Panc1 (cell line): ENCODE measurements at regions not wholly inside any gene's neighbourhood (a gene's known extent, or its start where the extent isn't known, plus 50 kb on each side); places are given as distances from the start of the nearest gene placed in this dataset.

ENCODE experiments used
- ATAC-seq: fragments of 200-7000 bp; cut with Tn5 transposase; 2 replicates; pipeline ENCODE4 v1.9.1; 2020; ENCODE audit warnings: mild to moderate bottlenecking, moderate library complexity
- BruUV-seq: library from RNA; stranded (reverse); fragments of 400-500 nt; replicated peaks from 2 replicates; lab custom pipeline; 2021; lab: Mats Ljungman, UMichigan
- CTCF ChIA-PET: fragments of 300-600 bp; sonication (Branson Sonifier 250); formaldehyde crosslinking; loops from one replicate; lab custom pipeline; 2022; ENCODE audit warnings: antibody characterized with exemption; lab: Charles Lee
- POLR2A ChIA-PET: fragments of 300-600 bp; sonication (Branson Sonifier 250); formaldehyde crosslinking; loops from one replicate; lab custom pipeline; 2022; ENCODE audit warnings: antibody characterized with exemption; lab: Charles Lee
- DNase-seq: peaks from one replicate; pipeline ENCODE4 v3.0.0-alpha.2; 2010; ENCODE audit warnings: low read depth, low spot score
- H3K27ac ChIP-seq: 2 replicates; pipeline ENCODE4 v1.5.1; 2011; ENCODE audit warnings: mild to moderate bottlenecking, low read length, inconsistent platforms
- H3K27me3 ChIP-seq: fragments of 200-500 bp; sonication (Bioruptor generic); 2 replicates; pipeline ENCODE4 v1.6.0; 2014; ENCODE audit warnings: low read length, inconsistent platforms; ENCODE audit not compliant: control insufficient read depth, insufficient read depth
- H3K36me3 ChIP-seq: fragments of 200-500 bp; sonication (Bioruptor generic); 2 replicates; pipeline ENCODE4 v1.5.1; 2014; ENCODE audit warnings: inconsistent platforms, mild to moderate bottlenecking, low read length, moderate library complexity; ENCODE audit not compliant: control insufficient read depth, insufficient read depth
- H3K4me1 ChIP-seq: 2 replicates; pipeline ENCODE4 v1.5.1; 2011; ENCODE audit warnings: inconsistent platforms, mild to moderate bottlenecking, low read length, moderate library complexity; ENCODE audit not compliant: control insufficient read depth, insufficient read depth
- H3K4me3 ChIP-seq, 2 experiments: 2 replicates each; pipeline ENCODE4 v1.5.1; 2011 to 2012; ENCODE audit warnings: low read depth in 2 of 2, low read length in 2 of 2, mild to moderate bottlenecking in 2 of 2, inconsistent platforms in 1 of 2, moderate library complexity in 1 of 2
- H3K9me3 ChIP-seq: fragments of 200-500 bp; sonication (Bioruptor generic); 2 replicates; pipeline ENCODE4 v1.5.1; 2014; ENCODE audit warnings: low read depth, mild to moderate bottlenecking, inconsistent platforms, low read length, moderate library complexity; ENCODE audit not compliant: control insufficient read depth, insufficient read depth
- CTCF ChIP-seq: fragments of 450-650 bp; IDR thresholded peaks from 2 replicates; pipeline ENCODE4 v1.5.1; 2017; ENCODE audit warnings: mild to moderate bottlenecking
- POLR2AphosphoS5 ChIP-seq: IDR thresholded peaks from 2 replicates; pipeline ENCODE4 v1.6.1; 2012; ENCODE audit warnings: mild to moderate bottlenecking, low read depth, low read length, moderate library complexity
- SIN3A ChIP-seq: IDR thresholded peaks from 2 replicates; pipeline ENCODE4 v1.6.1; 2012; ENCODE audit warnings: low read depth, mild to moderate bottlenecking, low read length, moderate library complexity, borderline replicate concordance; ENCODE audit not compliant: insufficient read depth
- TCF7L2 ChIP-seq: IDR thresholded peaks from 2 replicates; pipeline ENCODE4 v1.6.1; 2011; ENCODE audit warnings: mild to moderate bottlenecking, low read depth, low read length, inconsistent platforms
- in situ Hi-C: cut with HindIII; loops from 2 replicates; pipeline ENCODE4 v1.10.0; 2016; ENCODE audit warnings: low sequenced_read_pairs, low pct_unique_long_range_greater_than_20kb
- intact Hi-C: fragments of 100-400 bp; cut with micrococcal nuclease; formaldehyde crosslinking; loops from one replicate; pipeline ENCODE4 v1.10.0; 2022; ENCODE audit not compliant: unreplicated experiment
- TF ChIP-seq, protein P1 (sequence below), 2 experiments: IDR thresholded peaks; 2 replicates each; pipeline ENCODE4 v1.6.1; 2011 to 2012; ENCODE audit warnings: low read depth in 2 of 2, control low read depth in 1 of 2, low read length in 1 of 2, mild to moderate bottlenecking in 1 of 2, moderate library complexity in 1 of 2; ENCODE audit not compliant: insufficient read depth in 1 of 2

DNA sequence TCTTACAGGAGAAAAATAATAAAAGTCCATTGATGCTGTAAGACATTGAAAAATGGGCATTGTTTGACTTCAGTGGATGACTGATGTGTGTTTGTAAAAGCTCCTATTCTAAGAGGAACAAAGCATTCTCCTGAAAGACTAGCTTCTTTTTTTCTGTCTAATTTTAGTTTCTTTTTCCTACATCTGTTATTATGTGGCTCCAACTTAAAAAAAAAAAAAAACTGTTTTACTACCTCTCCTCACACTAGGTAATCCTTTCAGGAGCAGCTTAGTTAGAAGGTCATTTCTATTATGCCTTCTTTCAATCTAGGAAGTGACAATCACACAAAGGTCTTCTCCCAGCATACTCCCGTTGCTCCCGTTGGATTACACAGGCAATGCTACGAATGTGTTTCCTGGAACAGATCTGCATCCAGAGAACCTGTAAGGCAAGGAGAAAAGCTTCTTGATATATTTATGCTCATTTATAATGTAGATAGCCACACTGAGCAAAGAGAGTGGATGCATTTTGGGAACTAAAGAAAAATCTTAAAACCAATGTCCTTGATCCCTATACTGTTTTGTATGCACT, 595.1 kb upstream of the CCDC179 start:
- ATAC-seq (no peak), DNase-seq (no peak)
- no peak overlapping the region for H3K4me3 ChIP-seq
- intact Hi-C loops: no loop called here
- ChIA-PET CTCF (interaction anchor here (0.7 kb wide), 1 partner anchor 104 kb away, joined by 10 read pairs; no protein-coding TSS in a partner anchor), POLR2A (no interaction called here)
- H3K9me3 ChIP-seq: 0 out of 2 replicates have a peak, but pooled peaks cover 3% of the 10 kb centered on the region
- in situ Hi-C loops: no loop called here
- H3K36me3 ChIP-seq: no peaks in the 10 kb centered on the region
- no peaks in the 10 kb centered on the region for H3K4me1 ChIP-seq
- no peak overlapping the region for H3K27ac ChIP-seq
- no TSS peak for BruUV-seq
- TF ChIP-seq TCF7L2 (no peak), POLR2AphosphoS5 (no peak), CTCF (no peak), SIN3A (no peak)
- TF ChIP-seq, protein P1, sequence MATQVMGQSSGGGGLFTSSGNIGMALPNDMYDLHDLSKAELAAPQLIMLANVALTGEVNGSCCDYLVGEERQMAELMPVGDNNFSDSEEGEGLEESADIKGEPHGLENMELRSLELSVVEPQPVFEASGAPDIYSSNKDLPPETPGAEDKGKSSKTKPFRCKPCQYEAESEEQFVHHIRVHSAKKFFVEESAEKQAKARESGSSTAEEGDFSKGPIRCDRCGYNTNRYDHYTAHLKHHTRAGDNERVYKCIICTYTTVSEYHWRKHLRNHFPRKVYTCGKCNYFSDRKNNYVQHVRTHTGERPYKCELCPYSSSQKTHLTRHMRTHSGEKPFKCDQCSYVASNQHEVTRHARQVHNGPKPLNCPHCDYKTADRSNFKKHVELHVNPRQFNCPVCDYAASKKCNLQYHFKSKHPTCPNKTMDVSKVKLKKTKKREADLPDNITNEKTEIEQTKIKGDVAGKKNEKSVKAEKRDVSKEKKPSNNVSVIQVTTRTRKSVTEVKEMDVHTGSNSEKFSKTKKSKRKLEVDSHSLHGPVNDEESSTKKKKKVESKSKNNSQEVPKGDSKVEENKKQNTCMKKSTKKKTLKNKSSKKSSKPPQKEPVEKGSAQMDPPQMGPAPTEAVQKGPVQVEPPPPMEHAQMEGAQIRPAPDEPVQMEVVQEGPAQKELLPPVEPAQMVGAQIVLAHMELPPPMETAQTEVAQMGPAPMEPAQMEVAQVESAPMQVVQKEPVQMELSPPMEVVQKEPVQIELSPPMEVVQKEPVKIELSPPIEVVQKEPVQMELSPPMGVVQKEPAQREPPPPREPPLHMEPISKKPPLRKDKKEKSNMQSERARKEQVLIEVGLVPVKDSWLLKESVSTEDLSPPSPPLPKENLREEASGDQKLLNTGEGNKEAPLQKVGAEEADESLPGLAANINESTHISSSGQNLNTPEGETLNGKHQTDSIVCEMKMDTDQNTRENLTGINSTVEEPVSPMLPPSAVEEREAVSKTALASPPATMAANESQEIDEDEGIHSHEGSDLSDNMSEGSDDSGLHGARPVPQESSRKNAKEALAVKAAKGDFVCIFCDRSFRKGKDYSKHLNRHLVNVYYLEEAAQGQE (IDR thresholded peaks at IDR 0.05; ENCODE audit: insufficient read depth in 1 of 2, low read depth in 2 of 2, low read length in 1 of 2): no peak
- H3K27me3 ChIP-seq: no peaks in the 10 kb centered on the region

- BruUV-seq: no TSS peak
- ChIA-PET POLR2A (no interaction called here), CTCF (no interaction called here)
- H3K4me3 ChIP-seq: no peak overlapping the region
- TF ChIP-seq POLR2AphosphoS5: no peak
- TF ChIP-seq SIN3A: no peak
- no peak for TF ChIP-seq TCF7L2
- no peak for TF ChIP-seq CTCF
- TF ChIP-seq, protein P1 (IDR thresholded peaks at IDR 0.05; ENCODE audit: insufficient read depth in 1 of 2, low read depth in 2 of 2, low read length in 1 of 2): no peak
- H3K4me1 ChIP-seq: no peaks in the 10 kb centered on the region
- no peaks in the 10 kb centered on the region for H3K27me3 ChIP-seq
- intact Hi-C loops: no loop called here
- no peaks in the 10 kb centered on the region for H3K36me3 ChIP-seq
- DNase-seq: no peak
- ATAC-seq: no peak
- no peak overlapping the region for H3K27ac ChIP-seq
- in situ Hi-C loops: no loop called here
- 0 out of 2 replicates have a peak, but pooled peaks cover 3% of the 10 kb centered on the region for H3K9me3 ChIP-seq
Measured at GRCh38 chr11:23457641-23458040, 597.4 kb upstream of the CCDC179 start.
